ENCODE measurements at regions not wholly inside any gene's neighbourhood (a gene's known extent, or its start where the extent isn't known, plus 50 kb on each side); places are given as distances from the start of the nearest gene placed in this dataset.

DNA sequence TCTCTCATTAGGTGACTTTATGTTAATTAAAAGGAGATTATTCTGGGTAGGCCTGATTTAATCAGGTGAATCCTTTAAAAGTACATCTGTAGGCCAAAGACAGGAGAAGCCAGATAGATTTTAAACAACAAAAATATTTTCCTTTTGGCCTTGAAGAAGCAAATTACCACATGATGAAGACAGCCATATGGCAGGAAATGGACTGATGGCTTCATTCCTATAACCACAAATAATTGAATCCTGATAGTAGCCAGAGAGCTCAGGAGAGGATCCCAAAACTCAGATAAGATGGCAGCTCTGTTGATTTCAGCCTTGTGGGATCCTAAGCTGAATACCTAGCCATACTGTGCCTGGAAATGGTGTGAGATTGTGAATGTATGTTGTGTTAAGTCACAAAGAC is 66.1 kb upstream of the PRKX start:
- Histone ChIP-seq H3K4me1 (no peaks in the 10 kb centered on the region), H3K9me3 (no peaks in the 10 kb centered on the region), H3K27ac (no peak overlapping the region), H3K4me3 (no peak overlapping the region), H3K27me3 (no peaks in the 10 kb centered on the region), H3K36me3 (no peaks in the 10 kb centered on the region)
- ATAC-seq (no peak), DNase-seq (no peak)
- TF ChIP-seq CTCF (IDR thresholded peaks at IDR 0.05): no peak
- intact Hi-C loops (cut with DNase I): no loop called here

- Histone ChIP-seq H3K4me3 (no peak overlapping the region), H3K36me3 (no peaks in the 10 kb centered on the region), H3K9me3 (no peaks in the 10 kb centered on the region), H3K27me3 (no peaks in the 10 kb centered on the region), H3K27ac (no peak overlapping the region), H3K4me1 (no peaks in the 10 kb centered on the region)
- no peak for ATAC-seq
- no peak for TF ChIP-seq CTCF (IDR thresholded peaks at IDR 0.05)
- intact Hi-C loops (cut with DNase I): no loop called here
- no peak for DNase-seq
Observed at GRCh38 chrX:3777416-3777815, 64.0 kb upstream of the PRKX start.

DNA sequence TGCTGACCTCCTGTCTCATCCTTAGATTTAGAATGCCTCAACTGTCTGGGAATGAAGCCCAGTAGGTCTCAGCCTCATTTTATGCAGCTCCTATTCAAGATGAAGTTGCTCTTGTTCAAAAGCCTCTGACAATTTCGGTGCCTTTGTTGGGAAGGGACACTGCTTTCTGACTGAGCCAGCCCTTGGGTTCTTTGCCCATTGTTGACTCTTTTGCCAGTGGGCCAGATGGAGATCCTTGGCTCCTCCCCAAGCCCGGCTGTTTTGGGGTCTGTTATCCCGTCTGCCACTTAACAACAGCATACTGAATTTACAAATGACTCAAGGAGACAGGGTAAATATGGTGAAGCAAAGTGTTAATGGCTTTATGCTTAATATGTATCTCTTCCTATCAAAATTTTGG is 58.3 kb upstream of the PRKX start:
- intact Hi-C loops (cut with DNase I): no loop called here
- WGBS, 2 donors: 73 to 79% methylated on average over 3 of the region's 3 CpGs

DNA sequence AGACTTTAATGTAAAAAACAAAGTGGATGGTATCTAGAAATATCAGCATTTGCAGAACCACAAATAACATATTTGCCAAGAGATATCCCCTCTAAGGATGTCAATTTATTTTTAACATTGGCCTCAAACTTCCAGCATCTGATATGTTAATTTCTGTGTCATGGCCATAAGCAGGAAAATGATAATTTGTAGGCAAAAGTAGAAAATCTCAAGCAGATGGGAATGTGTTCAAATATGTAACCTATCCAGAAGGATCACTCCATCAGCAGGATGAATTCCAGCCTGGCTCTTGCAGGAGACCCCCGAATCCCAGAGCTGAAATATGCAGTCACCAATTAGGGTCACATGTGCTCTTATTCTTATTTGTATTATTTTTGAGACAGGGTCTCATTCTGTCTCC is 55.4 kb upstream of the PRKX start:
- peaks cover 0 to 5% (median 0%) of the 10 kb centered on the region in 7 donors for H3K27me3 ChIP-seq
- no peaks in the 10 kb centered on the region for H3K9me3 ChIP-seq
- no peaks in the 10 kb centered on the region for H3K36me3 ChIP-seq
- no peak overlapping the region for H3K4me3 ChIP-seq
- no peak for DNase-seq
- 73 to 77% methylated on average over 1 of the region's 1 CpG for WGBS, 2 donors
- no peak overlapping the region for H3K27ac ChIP-seq
- intact Hi-C loops (cut with DNase I): no loop called here
- ATAC-seq: no peak
- no peak for TF ChIP-seq CTCF (IDR thresholded peaks at IDR 0.05)
- H3K4me1 ChIP-seq: no peaks in the 10 kb centered on the region

More for the DNA sequence above, 58.3 kb upstream of the PRKX start:
- peaks cover 0 to 5% (median 0%) of the 10 kb centered on the region in 7 donors for H3K27me3 ChIP-seq
- no peaks in the 10 kb centered on the region for H3K9me3 ChIP-seq
- H3K4me1 ChIP-seq: no peaks in the 10 kb centered on the region
- ATAC-seq (no peak), DNase-seq (no peak)
- TF ChIP-seq CTCF (IDR thresholded peaks at IDR 0.05): no peak
- H3K36me3 ChIP-seq: no peaks in the 10 kb centered on the region
- H3K4me3 ChIP-seq: no peak overlapping the region
- H3K27ac ChIP-seq: no peak overlapping the region
